HepG2 (cell line): ENCODE measurements at regions not wholly inside any gene's neighbourhood (a gene's known extent, or its start where the extent isn't known, plus 50 kb on each side); places are given as distances from the start of the nearest gene placed in this dataset.

Experiments used
- ATAC-seq: fragments of 200-7000 bp; cut with Tn5 transposase; 3 replicates; pipeline ENCODE4 v1.9.1; 2020; ENCODE audit warnings: mild to moderate bottlenecking, moderate library complexity
- BruUV-seq: library from RNA; stranded (reverse); fragments of 400-500 nt; replicated peaks from 2 replicates; lab custom pipeline; 2021; lab: Mats Ljungman, UMichigan
- CTCF ChIA-PET: fragments of 300-600 bp; formaldehyde crosslinking; extraction: SDS; loops from one replicate; lab custom pipeline; 2021; ENCODE audit warnings: low total read pairs, inconsistent platforms, low intra/inter-chr PET ratio; lab: Yijun Ruan, JAX
- POLR2A ChIA-PET: fragments of 350-600 bp; sonication (Branson Sonifier 250); formaldehyde crosslinking; loops from one replicate; lab custom pipeline; 2020; ENCODE audit warnings: antibody characterized with exemption, inconsistent platforms; lab: Yijun Ruan, JAX
- DNase-seq: peaks from one replicate; pipeline ENCODE4 v3.0.0-alpha.2; 2015; ENCODE audit warnings: low spot score
- FAIRE-seq: peaks from 3 replicates; lab custom pipeline; 2011; peaks lifted over from hg19 to GRCh38; lab: Jason Lieb, UNC
- H2AFZ ChIP-seq: one replicate; pipeline ENCODE4 v1.6.1; 2011; ENCODE audit warnings: low read length, inconsistent platforms
- H3K27ac ChIP-seq: fragments of 300-600 bp; 3 replicates; pipeline ENCODE4 v1.8.0; 2011; ENCODE audit warnings: mixed run types, mild to moderate bottlenecking, mixed read lengths, low read length, inconsistent platforms; ENCODE audit not compliant: insufficient read depth; ENCODE audit errors: extremely low read length
- H3K27me3 ChIP-seq, 2 experiments: fragments of 200-600 bp in 1 of 2; 2 replicates in 1 of 2; 3 replicates in 1 of 2; pipeline versions ENCODE4 v1.6.0 to v1.8.0; 2011; ENCODE audit warnings: low read length in 2 of 2, mild to moderate bottlenecking in 2 of 2, moderate library complexity in 2 of 2, inconsistent platforms in 1 of 2; ENCODE audit not compliant: insufficient read depth in 2 of 2, control insufficient read depth in 1 of 2
- H3K36me3 ChIP-seq, 2 experiments: fragments of 200-600 bp in 1 of 2; replicated peaks in 1 of 2; 2 replicates in 1 of 2; 3 replicates in 1 of 2; pipeline versions ENCODE4 v1.5.1 to v1.8.0; 2011; ENCODE audit warnings: low read length in 2 of 2, inconsistent platforms in 1 of 2; ENCODE audit not compliant: insufficient read depth in 2 of 2, control insufficient read depth in 1 of 2
- H3K4me1 ChIP-seq: 2 replicates; pipeline ENCODE4 v1.5.1; 2012; ENCODE audit warnings: low read length, inconsistent platforms; ENCODE audit not compliant: insufficient read depth
- H3K4me2 ChIP-seq: 2 replicates; pipeline ENCODE4 v1.6.0; 2011; ENCODE audit warnings: low read depth, low read length, inconsistent platforms
- H3K4me3 ChIP-seq, 3 experiments: fragments of 200-600 bp in 1 of 3; sonication (generic), shearing (Covaris generic) in 1 of 3; replicated peaks in 1 of 3; 2 replicates each; pipeline ENCODE4 v1.5.1; 2011 to 2016; ENCODE audit warnings: low read length in 3 of 3, inconsistent platforms in 2 of 3, low read depth in 2 of 3, mild to moderate bottlenecking in 2 of 3, control low read depth in 1 of 3, mixed read lengths in 1 of 3; ENCODE audit not compliant: insufficient read depth in 1 of 3
- H3K79me2 ChIP-seq: one replicate; pipeline ENCODE4 v1.6.1; 2011; ENCODE audit warnings: low read length, inconsistent platforms; ENCODE audit not compliant: insufficient read depth
- H3K9ac ChIP-seq: 2 replicates; pipeline ENCODE4 v1.6.0; 2011; ENCODE audit warnings: mild to moderate bottlenecking, low read depth, low read length, inconsistent platforms; ENCODE audit not compliant: insufficient read depth
- H3K9me3 ChIP-seq: 2 replicates; pipeline ENCODE4 v1.5.1; 2012; ENCODE audit warnings: mild to moderate bottlenecking, low read length
- H4K20me1 ChIP-seq: 2 replicates; pipeline ENCODE4 v1.6.0; 2011; ENCODE audit warnings: inconsistent platforms, mild to moderate bottlenecking, low read length, moderate library complexity; ENCODE audit not compliant: insufficient read depth
- FOXO4 ChIP-seq: sonication (generic); formaldehyde crosslinking; conservative IDR thresholded peaks from 2 replicates; pipeline ENCODE4 v1.8.1; 2023; ENCODE audit warnings: missing genetic modification reagents
- NFE2L2 ChIP-seq: fragments of 150-350 bp; IDR thresholded peaks from 2 replicates; pipeline ENCODE4 v1.6.1; 2014; ENCODE audit warnings: low read length
- ZBTB40 ChIP-seq, 2 experiments: fragments of 450-650 bp in 1 of 2; sonication (generic) in 1 of 2; formaldehyde crosslinking in 1 of 2; IDR thresholded peaks; 2 replicates each; pipeline versions ENCODE4 v1.6.1 to v1.8.0; 2016 to 2022; ENCODE audit warnings: antibody characterized with exemption in 1 of 2, mild to moderate bottlenecking in 1 of 2, missing genetic modification reagents in 1 of 2
- ZNF280D ChIP-seq: sonication (generic); formaldehyde crosslinking; IDR thresholded peaks from 2 replicates; pipeline ENCODE4 v1.5.1; 2020; ENCODE audit warnings: mild to moderate bottlenecking, missing genetic modification reagents
- ZNF720 ChIP-seq: sonication (generic); formaldehyde crosslinking; IDR thresholded peaks from 2 replicates; pipeline ENCODE4 v1.4.0; 2020; ENCODE audit warnings: missing genetic modification reagents
- ZNF761 ChIP-seq: sonication (generic); formaldehyde crosslinking; conservative IDR thresholded peaks from 2 replicates; pipeline ENCODE4 v1.4.0; 2020; ENCODE audit warnings: mild to moderate bottlenecking, missing genetic modification reagents
- WGBS: methylation state at CpG from one replicate; pipeline ENCODE4 v1.1.6; 2017; ENCODE audit warnings: low lambda C conversion rate; 5-methylcytosine and 5-hydroxymethylcytosine counted together
- in situ Hi-C: cut with HindIII; loops from 2 replicates; pipeline ENCODE4 v1.10.0; 2017; ENCODE audit warnings: low pct_unique_long_range_greater_than_20kb; ENCODE audit not compliant: extremely low pct_ligation_motif_present
- intact Hi-C: fragments of 100-400 bp; cut with micrococcal nuclease; formaldehyde crosslinking; loops from one replicate; pipeline ENCODE4 v1.10.0; 2022; ENCODE audit not compliant: unreplicated experiment

- H3K4me2 ChIP-seq = no peak overlapping the region
- no peaks in the 10 kb centered on the region for H3K9me3 ChIP-seq
- H3K4me3 ChIP-seq = no peak overlapping the region
- TF ChIP-seq ZNF720 (CRISPR knock-in tag) = no peak
- TF ChIP-seq FOXO4 (CRISPR knock-in tag) = no peak
- TF ChIP-seq NFE2L2 = no peak
- no peak for TF ChIP-seq ZNF761 (CRISPR knock-in tag)
- no peak for TF ChIP-seq ZNF280D (CRISPR knock-in tag)
- no peak for TF ChIP-seq ZBTB40 (IDR thresholded peaks at IDR 0.05)
- TF ChIP-seq ZBTB40 (CRISPR knock-in tag; IDR thresholded peaks at IDR 0.05) = no peak
- no peaks in the 10 kb centered on the region for H3K4me1 ChIP-seq
- FAIRE-seq (no peak), DNase-seq (no peak), ATAC-seq (no peak)
- H3K27ac ChIP-seq = no peak overlapping the region
- intact Hi-C loops = no loop called here
- BruUV-seq = no TSS peak
- no peaks in the 10 kb centered on the region for H4K20me1 ChIP-seq
- H3K9ac ChIP-seq = no peak overlapping the region
- H3K27me3 ChIP-seq = peaks cover 3 to 22% of the 10 kb centered on the region in 2 experiments; a peak in 4 of 5 replicates
- CTCF ChIA-PET = no interaction called here
- 25% methylated on average over 7 of the region's 7 CpGs for WGBS
- no peaks in the 10 kb centered on the region for H3K79me2 ChIP-seq
- in situ Hi-C loops = no loop called here
- no peak overlapping the region for H2AFZ ChIP-seq
- H3K36me3 ChIP-seq = no peaks in the 10 kb centered on the region
- POLR2A ChIA-PET = no interaction called here
These were observed 251.0 kb upstream of the CHAC2 start for GRCh38 chr2:53516650-53517049.
